Endometrial microvascular endothelial cells (primary cell): ENCODE measurements at regions not wholly inside any gene's neighbourhood (a gene's known extent, or its start where the extent isn't known, plus 50 kb on each side); places are given as distances from the start of the nearest gene placed in this dataset.

Experiments
- in situ Hi-C: cut with HindIII; loops from 2 replicates; pipeline ENCODE4 v1.10.0; 2017; ENCODE audit warnings: low sequenced_read_pairs, low pct_unique_long_range_greater_than_20kb; ENCODE audit errors: inconsistent ontology term

DNA sequence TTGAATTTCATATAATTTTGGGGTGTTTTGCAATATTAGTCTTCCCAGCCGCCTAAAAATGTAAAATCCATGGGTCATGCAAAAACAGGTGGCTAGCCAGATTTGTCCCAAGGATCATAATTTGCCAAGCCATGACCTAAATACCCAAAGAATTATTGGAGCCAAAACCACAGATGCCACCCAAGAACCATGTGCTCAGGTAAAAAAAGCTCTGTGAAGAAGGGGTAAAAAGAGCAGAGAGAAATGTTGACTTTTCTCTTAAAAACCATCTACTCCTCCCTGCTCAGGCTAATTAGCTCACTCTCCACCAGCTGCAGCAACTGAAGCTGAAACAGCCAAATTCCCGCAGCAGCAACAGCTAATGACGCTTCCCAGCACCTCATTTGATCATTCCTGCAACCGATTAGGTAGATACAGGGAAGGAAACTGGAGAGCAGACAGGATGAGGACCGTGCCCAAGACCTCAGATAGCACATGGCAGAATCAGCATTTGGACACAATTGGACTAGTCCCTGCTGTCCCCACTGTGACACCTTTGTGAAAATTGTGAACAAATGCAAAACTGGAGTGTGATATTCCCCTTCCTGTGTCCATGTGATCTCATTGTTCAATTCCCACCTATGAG lies 107.9 kb upstream of the NXT1 start:
- in situ Hi-C loops = loop anchor here (25.0 kb wide), 1 partner anchor 555 kb away; no protein-coding TSS in a partner anchor

DNA sequence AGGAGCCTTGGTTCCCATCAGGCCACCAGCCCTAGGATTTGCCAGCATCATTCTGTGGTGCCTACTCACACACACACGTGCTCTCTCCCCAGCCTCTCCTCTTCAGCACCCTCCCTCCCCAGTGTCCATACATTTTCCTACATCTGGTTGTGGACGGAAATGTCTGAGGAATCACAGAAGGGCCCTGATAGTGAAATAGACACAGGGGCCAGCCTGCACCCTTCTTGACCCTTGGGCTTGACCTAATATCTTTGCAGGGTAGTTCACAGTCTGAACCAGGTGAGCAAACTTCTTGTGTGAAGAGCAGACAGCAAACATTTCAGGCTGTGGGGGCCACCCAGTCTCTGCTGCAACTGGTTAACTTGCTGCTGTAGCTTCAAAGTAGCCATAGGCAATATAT lies 108.5 kb upstream of the NXT1 start:
- in situ Hi-C loops = loop anchor here (25.0 kb wide), 1 partner anchor 555 kb away; no protein-coding TSS in a partner anchor

DNA sequence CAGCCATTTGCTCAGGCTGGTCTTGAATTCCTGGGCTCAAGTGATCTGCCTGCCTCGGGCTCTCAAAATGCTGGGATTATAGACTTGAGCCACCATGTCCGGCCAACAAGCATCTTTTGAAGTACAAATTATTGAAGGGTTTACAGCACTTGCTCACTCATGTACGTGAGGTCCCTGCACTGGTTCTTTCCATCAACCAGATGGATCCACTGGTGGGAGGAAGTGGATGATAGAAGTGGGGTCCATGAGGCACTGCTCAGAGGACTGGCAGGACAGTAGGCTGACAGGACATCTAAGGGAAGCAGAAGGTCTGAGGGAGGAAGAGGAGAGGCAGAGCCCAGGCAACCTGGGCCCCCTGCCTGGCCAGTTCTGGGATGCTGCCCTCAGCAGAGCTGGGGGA lies 109.2 kb upstream of the NXT1 start:
- in situ Hi-C loops = loop anchor here (25.0 kb wide), 1 partner anchor 554 kb away; no protein-coding TSS in a partner anchor

GRCh38 chr20:23240519-23240918 lies 110.1 kb upstream of the NXT1 start:
- in situ Hi-C loops = loop anchor here (25.0 kb wide), 1 partner anchor 553 kb away; no protein-coding TSS in a partner anchor

DNA sequence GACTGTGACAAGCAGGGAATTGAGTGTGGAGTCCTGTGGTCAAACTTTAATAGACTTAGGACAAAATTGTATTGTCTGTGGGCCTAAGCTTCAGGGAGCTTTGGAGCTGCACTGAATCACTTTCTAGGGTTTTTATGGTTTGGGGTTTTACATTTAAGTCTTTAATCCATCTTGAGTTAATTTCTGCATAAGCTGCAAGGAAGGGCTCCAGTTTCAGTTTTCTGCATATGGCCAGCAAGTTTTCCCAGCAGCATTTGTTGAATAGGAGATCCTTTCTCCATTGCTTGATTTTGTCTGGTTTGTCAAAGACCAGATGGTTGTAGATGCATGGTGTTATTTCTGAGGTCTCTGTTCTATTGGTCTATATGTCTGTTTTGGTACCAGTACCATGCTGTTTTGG lies 113.4 kb upstream of the NXT1 start:
- in situ Hi-C loops = loop anchor here (25.0 kb wide), 1 partner anchor 550 kb away; no protein-coding TSS in a partner anchor

- in situ Hi-C loops = loop anchor here (25.0 kb wide), 1 partner anchor 548 kb away; no protein-coding TSS in a partner anchor
Observed at GRCh38 chr20:23235173-23236027, 115.2 kb upstream of the NXT1 start.

GRCh38 chr20:23234311-23235078 lies 116.1 kb upstream of the NXT1 start:
- in situ Hi-C loops = loop anchor here (25.0 kb wide), 1 partner anchor 547 kb away; no protein-coding TSS in a partner anchor

GRCh38 chr20:23233341-23233740 lies 117.2 kb upstream of the NXT1 start:
- in situ Hi-C loops = loop anchor here (25.0 kb wide), 1 partner anchor 546 kb away; no protein-coding TSS in a partner anchor

DNA sequence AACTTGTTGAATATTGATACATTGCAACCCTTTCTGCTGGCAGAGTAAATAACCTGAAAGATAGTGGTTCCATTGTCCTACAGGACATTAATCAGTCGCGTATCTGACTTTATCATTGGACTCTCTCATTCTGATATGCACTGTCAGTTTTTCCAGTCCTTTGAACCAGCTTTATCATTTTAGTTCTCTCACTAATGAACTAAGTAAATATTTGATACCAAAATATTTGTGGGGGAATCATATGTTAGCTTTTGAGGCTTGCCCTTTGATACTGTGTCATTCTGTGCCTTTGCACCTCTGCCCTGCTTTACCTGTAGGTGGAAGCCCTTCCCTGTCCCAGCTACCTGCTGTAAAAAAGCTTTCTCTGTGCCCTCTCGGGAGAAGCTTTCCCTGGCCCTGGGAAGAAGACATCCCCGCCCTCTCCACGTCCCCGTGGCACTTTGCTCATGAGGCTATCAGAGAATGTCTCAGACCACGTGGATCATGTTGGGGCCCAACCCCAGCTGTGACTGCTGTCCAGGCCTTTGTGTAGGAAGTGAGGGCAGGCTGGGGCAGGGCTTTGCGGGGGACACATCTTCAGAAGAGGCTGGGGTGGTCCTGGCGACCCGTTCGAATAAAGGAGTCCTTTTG lies 117.8 kb upstream of the NXT1 start:
- in situ Hi-C loops = loop anchor here (25.0 kb wide), 1 partner anchor 545 kb away; no protein-coding TSS in a partner anchor

- in situ Hi-C loops = loop anchor here (25.0 kb wide), 1 partner anchor 545 kb away; no protein-coding TSS in a partner anchor
Observed at GRCh38 chr20:23232219-23232581, 118.4 kb upstream of the NXT1 start.

DNA sequence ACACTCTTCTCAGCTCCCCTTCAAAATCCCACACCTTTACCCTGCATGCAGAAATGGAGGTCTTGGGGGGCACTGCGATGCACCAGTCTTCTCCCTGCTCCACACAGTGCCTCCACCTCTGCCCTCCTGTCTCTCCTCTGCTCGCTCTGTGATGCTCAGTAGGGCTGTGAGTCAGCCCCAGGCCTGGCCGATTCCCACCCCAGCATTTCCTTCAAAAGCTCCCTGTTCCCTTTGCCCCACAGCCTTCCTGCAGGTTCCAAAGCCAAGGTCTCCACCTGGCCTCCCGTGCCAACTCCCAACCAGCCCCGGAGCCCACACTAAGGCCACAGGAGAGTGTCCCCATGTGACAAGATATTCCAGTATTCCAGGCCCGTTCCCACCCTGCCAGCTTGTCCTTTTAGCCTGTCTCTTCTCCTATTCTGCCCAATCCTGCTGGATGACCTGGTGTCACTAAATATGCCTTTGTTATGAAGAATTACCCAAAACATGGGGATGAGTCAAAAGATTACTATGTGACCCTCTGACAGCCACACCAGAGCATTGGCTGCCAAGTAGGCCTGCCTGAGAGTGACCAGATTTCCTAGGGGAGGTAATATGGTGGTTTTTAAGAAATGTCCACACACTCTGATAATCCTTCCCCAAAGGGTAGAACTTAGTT lies 118.9 kb upstream of the NXT1 start:
- in situ Hi-C loops = loop anchor here (25.0 kb wide), 1 partner anchor 544 kb away; no protein-coding TSS in a partner anchor

- in situ Hi-C loops = loop anchor here (25.0 kb wide), 1 partner anchor 544 kb away; no protein-coding TSS in a partner anchor
Observed at GRCh38 chr20:23230766-23231385, 119.7 kb upstream of the NXT1 start.

DNA sequence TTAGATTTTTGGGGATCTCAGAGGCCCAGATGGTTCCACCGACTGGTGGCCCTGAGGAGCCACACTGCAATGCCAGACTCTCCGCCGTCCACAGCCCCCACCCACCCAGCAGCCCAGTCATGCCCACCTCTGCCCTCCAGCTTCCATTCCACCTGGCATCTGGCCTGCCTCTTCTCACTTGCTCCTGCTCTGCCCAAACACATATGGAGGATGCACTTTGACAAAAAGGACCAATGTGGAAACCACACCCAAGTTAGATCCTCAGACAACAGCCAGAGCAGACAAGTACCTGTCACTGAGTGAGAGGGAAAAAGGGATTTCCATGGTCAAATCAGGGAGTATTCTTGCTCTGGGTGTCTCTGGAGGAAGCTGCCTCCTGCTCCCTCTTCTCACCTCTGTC lies 120.6 kb upstream of the NXT1 start:
- in situ Hi-C loops = loop anchor here (25.0 kb wide), 1 partner anchor 543 kb away; no protein-coding TSS in a partner anchor

DNA sequence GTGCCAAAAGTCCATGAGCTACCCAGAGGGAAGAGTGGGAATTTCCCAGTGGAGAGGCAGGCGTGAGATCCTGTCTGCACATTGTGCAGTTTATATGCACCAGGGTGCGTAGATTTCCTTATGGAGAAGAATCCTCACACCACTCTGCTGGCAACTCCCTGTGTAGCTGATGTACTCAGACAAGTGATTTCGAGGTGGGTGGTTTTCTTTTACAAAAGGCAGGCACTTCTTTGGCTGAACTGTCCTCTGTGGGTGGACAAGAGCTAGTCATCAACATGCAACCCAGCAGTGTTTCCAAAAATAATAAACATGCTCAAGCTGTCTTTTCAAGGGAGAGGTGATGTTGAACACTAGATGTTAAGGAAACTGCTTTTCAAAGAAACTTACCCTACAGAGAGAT lies 121.7 kb upstream of the NXT1 start:
- in situ Hi-C loops = loop anchor here (25.0 kb wide), 1 partner anchor 542 kb away; no protein-coding TSS in a partner anchor

- in situ Hi-C loops = loop anchor here (25.0 kb wide), 1 partner anchor 541 kb away; no protein-coding TSS in a partner anchor
Observed at GRCh38 chr20:23227976-23228375, 122.6 kb upstream of the NXT1 start.

- in situ Hi-C loops = loop anchor here (25.0 kb wide), 1 partner anchor 540 kb away; no protein-coding TSS in a partner anchor
Observed at GRCh38 chr20:23227274-23227673, 123.3 kb upstream of the NXT1 start.

GRCh38 chr20:23226612-23227265 lies 123.9 kb upstream of the NXT1 start:
- in situ Hi-C loops = loop anchor here (25.0 kb wide), 1 partner anchor 539 kb away; no protein-coding TSS in a partner anchor
